AG04450 (cell line): ENCODE measurements at regions not wholly inside any gene's neighbourhood (a gene's known extent, or its start where the extent isn't known, plus 50 kb on each side); places are given as distances from the start of the nearest gene placed in this dataset.

Source experiments
- CTCF ChIA-PET: fragments of 300-600, 350-600 bp; formaldehyde crosslinking; extraction: SDS; loops from one replicate; lab custom pipeline; 2022; ENCODE audit warnings: antibody characterized with exemption, inconsistent platforms; lab: Charles Lee
- POLR2A ChIA-PET: fragments of 350-600 bp; formaldehyde crosslinking; extraction: SDS; loops from one replicate; lab custom pipeline; 2021; ENCODE audit warnings: antibody characterized with exemption, inconsistent platforms; lab: Yijun Ruan, JAX
- DNase-seq: peaks from one replicate; pipeline ENCODE4 v3.0.0-alpha.2; 2011; ENCODE audit warnings: low read depth, low spot score
- H3K27ac ChIP-seq: one replicate; pipeline ENCODE4 v1.5.1; 2012; ENCODE audit warnings: low read depth, low read length, control low read depth
- H3K27me3 ChIP-seq: one replicate; pipeline ENCODE4 v1.6.0; 2012; ENCODE audit warnings: low read length; ENCODE audit not compliant: control insufficient read depth, insufficient read depth
- H3K4me3 ChIP-seq: 2 replicates; pipeline ENCODE4 v1.5.1; 2011; ENCODE audit warnings: mild to moderate bottlenecking, low read depth, low read length, control low read depth
- H3K9me3 ChIP-seq: 2 replicates; pipeline ENCODE4 v1.5.1; 2012; ENCODE audit warnings: low read length; ENCODE audit not compliant: control insufficient read depth, insufficient read depth
- TF ChIP-seq, protein P1 (sequence below): IDR thresholded peaks from 2 replicates; pipeline ENCODE4 v1.5.1; 2011; ENCODE audit warnings: low read depth, low read length, control low read depth, inconsistent platforms

DNA sequence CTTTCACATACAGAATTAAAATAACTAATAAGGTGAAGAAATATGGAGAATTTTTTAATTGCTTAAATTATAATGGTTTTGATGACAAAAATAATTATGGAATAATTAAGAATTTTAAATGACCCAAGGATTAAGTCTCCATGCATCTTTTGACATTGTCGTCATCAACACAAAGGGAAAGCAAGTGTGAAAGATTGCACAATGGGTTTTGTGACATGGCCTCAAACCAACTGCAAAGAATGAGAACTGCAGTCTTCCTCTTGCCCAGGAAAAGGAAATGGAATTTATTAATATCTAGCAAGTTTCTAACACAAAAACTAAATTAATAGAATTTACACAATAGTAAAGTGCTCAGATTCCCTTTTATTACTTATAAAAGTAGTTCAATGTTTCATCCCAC is 329.1 kb upstream of the PKDCC start:
- Histone ChIP-seq H3K27ac (no peak overlapping the region), H3K4me3 (no peak overlapping the region), H3K9me3 (no peaks in the 10 kb centered on the region; the same call in 1 of the 2 replicates), H3K27me3 (no peaks in the 10 kb centered on the region)
- POLR2A ChIA-PET, result no interaction called here
- no peak for DNase-seq
- CTCF ChIA-PET, result no interaction called here
- TF ChIP-seq, protein P1, sequence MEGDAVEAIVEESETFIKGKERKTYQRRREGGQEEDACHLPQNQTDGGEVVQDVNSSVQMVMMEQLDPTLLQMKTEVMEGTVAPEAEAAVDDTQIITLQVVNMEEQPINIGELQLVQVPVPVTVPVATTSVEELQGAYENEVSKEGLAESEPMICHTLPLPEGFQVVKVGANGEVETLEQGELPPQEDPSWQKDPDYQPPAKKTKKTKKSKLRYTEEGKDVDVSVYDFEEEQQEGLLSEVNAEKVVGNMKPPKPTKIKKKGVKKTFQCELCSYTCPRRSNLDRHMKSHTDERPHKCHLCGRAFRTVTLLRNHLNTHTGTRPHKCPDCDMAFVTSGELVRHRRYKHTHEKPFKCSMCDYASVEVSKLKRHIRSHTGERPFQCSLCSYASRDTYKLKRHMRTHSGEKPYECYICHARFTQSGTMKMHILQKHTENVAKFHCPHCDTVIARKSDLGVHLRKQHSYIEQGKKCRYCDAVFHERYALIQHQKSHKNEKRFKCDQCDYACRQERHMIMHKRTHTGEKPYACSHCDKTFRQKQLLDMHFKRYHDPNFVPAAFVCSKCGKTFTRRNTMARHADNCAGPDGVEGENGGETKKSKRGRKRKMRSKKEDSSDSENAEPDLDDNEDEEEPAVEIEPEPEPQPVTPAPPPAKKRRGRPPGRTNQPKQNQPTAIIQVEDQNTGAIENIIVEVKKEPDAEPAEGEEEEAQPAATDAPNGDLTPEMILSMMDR, result no peak

DNA sequence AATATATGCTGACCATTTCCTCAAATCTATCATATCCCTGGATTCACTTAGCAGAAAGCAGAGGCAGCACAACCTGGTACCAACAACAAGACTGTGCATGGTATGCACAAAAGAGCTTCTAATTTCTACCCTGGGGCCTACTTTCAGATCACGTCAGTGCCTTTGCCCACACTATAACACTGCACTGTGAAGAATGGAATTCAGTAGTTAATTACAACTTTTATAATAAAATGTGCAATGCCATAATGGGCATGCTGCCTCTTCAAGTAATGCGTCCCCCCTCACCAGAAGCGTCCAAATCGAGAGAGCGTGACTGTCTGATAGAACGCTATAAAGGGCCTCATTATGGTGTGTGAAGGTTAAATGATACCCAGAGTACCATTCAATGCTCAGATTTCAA is 328.1 kb upstream of the PKDCC start:
- POLR2A ChIA-PET, result interaction anchor here (0.7 kb wide), 1 partner anchor 118 kb away, joined by 4 read pairs; no protein-coding TSS in a partner anchor
- Histone ChIP-seq H3K27ac (no peak overlapping the region), H3K27me3 (no peaks in the 10 kb centered on the region), H3K9me3 (no peaks in the 10 kb centered on the region; the same call in 1 of the 2 replicates), H3K4me3 (no peak overlapping the region)
- CTCF ChIA-PET, result no interaction called here
- TF ChIP-seq, protein P1, result no peak
- DNase-seq, result no peak

DNA sequence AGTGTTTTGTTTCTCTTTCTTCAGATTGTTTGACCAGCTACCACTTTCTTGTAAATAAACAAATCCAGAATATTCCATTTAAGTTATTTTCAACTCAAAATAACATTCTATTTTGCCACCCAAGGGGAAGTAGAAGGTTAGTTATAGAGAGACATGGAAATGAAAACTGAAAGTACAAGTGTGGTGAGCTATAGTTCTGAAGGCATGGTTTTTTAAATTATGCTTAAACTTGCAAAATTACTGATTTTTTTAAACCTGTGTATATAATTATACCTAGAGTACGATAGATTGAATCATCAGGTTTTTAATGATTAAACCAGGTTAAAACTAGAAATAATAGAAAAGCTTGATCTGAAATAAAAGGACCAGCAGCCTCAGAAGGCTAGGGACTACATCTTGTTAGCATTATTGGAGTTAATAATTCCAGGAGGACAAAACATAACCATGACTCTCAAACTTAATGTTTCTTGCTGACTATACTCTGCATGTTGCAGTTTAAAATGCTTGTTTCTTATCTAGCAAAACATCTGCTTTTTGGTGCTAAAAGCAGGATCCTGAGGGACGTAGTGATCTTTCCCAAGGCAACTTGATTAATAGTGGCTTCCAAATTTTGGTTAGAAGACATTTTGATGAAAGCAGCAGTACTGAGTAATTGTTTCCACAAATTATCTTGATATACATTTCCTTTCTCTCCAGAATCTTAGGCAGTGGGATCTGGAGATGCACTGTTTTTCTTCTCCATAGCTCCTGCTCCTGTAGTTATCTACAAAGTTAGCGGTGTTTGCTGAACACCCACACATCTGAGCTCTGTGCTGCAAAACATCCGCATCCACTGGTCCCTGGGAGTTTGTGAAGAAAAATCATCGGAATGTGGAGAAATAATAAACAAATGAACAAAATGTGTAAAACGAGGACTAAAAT is 327.2 kb upstream of the PKDCC start:
- Histone ChIP-seq H3K27ac (no peak overlapping the region), H3K4me3 (no peak overlapping the region), H3K9me3 (no peaks in the 10 kb centered on the region), H3K27me3 (no peaks in the 10 kb centered on the region)
- ChIA-PET POLR2A (interaction anchor here (0.7 kb wide), 1 partner anchor 118 kb away, joined by 4 read pairs; no protein-coding TSS in a partner anchor), CTCF (no interaction called here)
- no peak for DNase-seq
- TF ChIP-seq, protein P1, result no peak

DNA sequence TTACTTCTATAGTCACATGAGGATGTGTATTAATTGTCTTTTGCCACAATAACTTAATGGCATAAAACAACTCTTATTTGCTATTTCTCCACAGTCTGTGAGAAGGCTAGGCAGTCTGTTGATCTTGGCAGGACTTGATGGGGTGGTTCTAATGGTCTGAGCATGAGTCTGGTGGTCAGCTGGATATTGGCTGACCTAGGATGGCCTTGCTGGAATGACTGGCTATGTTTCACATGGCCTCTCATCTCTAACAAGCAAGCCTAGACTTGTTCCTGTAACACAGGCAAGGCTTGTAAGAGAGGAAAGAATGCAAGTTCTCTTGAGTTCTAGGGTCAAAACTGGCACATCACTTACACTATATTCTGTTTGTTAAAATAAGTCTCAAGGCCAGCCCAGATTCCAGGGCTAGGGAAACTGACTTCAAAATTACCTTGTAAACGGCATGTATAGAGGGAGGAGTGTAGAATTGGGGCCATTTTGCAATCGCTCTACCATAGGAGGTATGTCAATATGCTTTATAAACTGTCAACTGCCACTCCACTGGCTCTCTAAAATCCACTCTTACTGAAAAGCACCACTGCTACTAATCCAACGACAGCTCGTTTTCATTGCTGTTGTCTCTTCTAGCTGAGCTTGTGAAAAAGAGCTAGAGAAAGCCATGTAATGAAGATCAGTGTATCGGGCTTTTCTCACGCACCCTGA is 325.0 kb upstream of the PKDCC start:
- TF ChIP-seq, protein P1, result no peak
- Histone ChIP-seq H3K27me3 (peaks cover 2% of the 10 kb centered on the region), H3K9me3 (no peaks in the 10 kb centered on the region), H3K27ac (no peak overlapping the region), H3K4me3 (no peak overlapping the region)
- DNase-seq, result no peak
- ChIA-PET CTCF (no interaction called here), POLR2A (interaction anchor here (0.6 kb wide), 1 partner anchor 897 kb away, joined by 3 read pairs; no protein-coding TSS in a partner anchor)

DNA sequence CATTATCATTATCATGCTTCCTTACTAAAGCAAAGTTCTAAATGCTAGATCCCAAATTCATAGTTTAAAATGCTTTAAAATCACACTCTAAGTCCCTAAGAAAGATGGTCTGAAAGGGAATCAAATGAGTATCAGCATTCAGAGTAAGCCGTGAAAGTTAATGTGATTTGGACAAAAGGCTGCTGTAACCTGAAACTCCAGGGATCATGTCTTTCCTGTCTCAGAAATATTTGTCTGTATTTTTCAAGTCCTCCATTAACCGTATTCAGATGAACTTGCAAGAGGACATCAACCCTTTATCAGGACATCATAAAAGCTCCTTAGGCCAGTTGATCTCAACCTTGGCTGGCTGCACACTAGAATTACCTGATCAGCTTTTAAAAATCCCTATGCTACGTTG is 324.3 kb upstream of the PKDCC start:
- H3K4me3 ChIP-seq, result no peak overlapping the region
- no peak for DNase-seq
- H3K9me3 ChIP-seq, result no peaks in the 10 kb centered on the region
- TF ChIP-seq, protein P1, result no peak
- H3K27me3 ChIP-seq, result peaks cover 2% of the 10 kb centered on the region
- H3K27ac ChIP-seq, result no peak overlapping the region
- ChIA-PET CTCF (no interaction called here), POLR2A (interaction anchor here (0.6 kb wide), 1 partner anchor 897 kb away, joined by 3 read pairs; no protein-coding TSS in a partner anchor)
